K562 (cell line): ENCODE measurements at regions not wholly inside any gene's neighbourhood (a gene's known extent, or its start where the extent isn't known, plus 50 kb on each side); places are given as distances from the start of the nearest gene placed in this dataset.
A peak's percentile ranks its signal among the peaks of the same experiment; 100 is the strongest.

ENCODE experiments used
- CREB3 ChIP-seq: fragments of 450-650 bp; conservative IDR thresholded peaks from 2 replicates; pipeline ENCODE4 v1.6.1; 2016; ENCODE audit warnings: missing genetic modification characterization, low read depth, mild to moderate bottlenecking, missing compliant biosample characterization, moderate library complexity
- ETV1 ChIP-seq: fragments of 450-650 bp; conservative IDR thresholded peaks from 2 replicates; pipeline ENCODE4 v1.6.1; 2016; ENCODE audit warnings: missing genetic modification characterization, control low read depth, low read depth, missing compliant biosample characterization
- SPI1 ChIP-seq: IDR thresholded peaks from 2 replicates; pipeline ENCODE4 v1.6.1; 2011; ENCODE audit warnings: low read depth, low read length, control low read depth, borderline replicate concordance
- ZNF239 ChIP-seq: fragments of 250-450 bp; sonication (Bioruptor Pico); IDR thresholded peaks from 2 replicates; pipeline ENCODE4 v1.4.0; 2020; ENCODE audit warnings: mild to moderate bottlenecking
- ZNF398 ChIP-seq: fragments of 250-450 bp; sonication (Bioruptor Pico); IDR thresholded peaks from 2 replicates; pipeline ENCODE4 v1.8.0; 2021; ENCODE audit warnings: moderate library complexity, mild to moderate bottlenecking, inconsistent platforms
- TF ChIP-seq, protein P1 (sequence below): fragments of 450-650 bp; IDR thresholded peaks from 2 replicates; pipeline ENCODE4 v1.6.1; 2017; ENCODE audit warnings: antibody characterized with exemption, mild to moderate bottlenecking
- TF ChIP-seq, protein P2 (sequence below): sonication (generic); formaldehyde crosslinking; IDR thresholded peaks from 2 replicates; pipeline ENCODE4 v1.8.0; 2023; ENCODE audit warnings: missing genetic modification reagents, mild to moderate bottlenecking, borderline replicate concordance
- TF ChIP-seq, protein P3 (sequence below): sonication (generic); formaldehyde crosslinking; IDR thresholded peaks from 2 replicates; pipeline ENCODE4 v1.8.0; 2023; ENCODE audit warnings: mild to moderate bottlenecking, missing genetic modification reagents

GRCh38 chr7:7104971-7105370, 77.4 kb upstream of the C1GALT1 start (continued):
- TF ChIP-seq ZNF398 (CRISPR knock-in tag) (no peak), ZNF239 (no peak), CREB3 (0 out of 2 replicates have a peak, but pooled peaks have one; percentile 39), SPI1 (no peak), ETV1 (tag) (no peak)
- TF ChIP-seq, protein P1, sequence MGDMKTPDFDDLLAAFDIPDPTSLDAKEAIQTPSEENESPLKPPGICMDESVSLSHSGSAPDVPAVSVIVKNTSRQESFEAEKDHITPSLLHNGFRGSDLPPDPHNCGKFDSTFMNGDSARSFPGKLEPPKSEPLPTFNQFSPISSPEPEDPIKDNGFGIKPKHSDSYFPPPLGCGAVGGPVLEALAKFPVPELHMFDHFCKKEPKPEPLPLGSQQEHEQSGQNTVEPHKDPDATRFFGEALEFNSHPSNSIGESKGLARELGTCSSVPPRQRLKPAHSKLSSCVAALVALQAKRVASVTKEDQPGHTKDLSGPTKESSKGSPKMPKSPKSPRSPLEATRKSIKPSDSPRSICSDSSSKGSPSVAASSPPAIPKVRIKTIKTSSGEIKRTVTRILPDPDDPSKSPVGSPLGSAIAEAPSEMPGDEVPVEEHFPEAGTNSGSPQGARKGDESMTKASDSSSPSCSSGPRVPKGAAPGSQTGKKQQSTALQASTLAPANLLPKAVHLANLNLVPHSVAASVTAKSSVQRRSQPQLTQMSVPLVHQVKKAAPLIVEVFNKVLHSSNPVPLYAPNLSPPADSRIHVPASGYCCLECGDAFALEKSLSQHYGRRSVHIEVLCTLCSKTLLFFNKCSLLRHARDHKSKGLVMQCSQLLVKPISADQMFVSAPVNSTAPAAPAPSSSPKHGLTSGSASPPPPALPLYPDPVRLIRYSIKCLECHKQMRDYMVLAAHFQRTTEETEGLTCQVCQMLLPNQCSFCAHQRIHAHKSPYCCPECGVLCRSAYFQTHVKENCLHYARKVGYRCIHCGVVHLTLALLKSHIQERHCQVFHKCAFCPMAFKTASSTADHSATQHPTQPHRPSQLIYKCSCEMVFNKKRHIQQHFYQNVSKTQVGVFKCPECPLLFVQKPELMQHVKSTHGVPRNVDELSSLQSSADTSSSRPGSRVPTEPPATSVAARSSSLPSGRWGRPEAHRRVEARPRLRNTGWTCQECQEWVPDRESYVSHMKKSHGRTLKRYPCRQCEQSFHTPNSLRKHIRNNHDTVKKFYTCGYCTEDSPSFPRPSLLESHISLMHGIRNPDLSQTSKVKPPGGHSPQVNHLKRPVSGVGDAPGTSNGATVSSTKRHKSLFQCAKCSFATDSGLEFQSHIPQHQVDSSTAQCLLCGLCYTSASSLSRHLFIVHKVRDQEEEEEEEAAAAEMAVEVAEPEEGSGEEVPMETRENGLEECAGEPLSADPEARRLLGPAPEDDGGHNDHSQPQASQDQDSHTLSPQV = peak; percentile 72
- TF ChIP-seq, protein P2, sequence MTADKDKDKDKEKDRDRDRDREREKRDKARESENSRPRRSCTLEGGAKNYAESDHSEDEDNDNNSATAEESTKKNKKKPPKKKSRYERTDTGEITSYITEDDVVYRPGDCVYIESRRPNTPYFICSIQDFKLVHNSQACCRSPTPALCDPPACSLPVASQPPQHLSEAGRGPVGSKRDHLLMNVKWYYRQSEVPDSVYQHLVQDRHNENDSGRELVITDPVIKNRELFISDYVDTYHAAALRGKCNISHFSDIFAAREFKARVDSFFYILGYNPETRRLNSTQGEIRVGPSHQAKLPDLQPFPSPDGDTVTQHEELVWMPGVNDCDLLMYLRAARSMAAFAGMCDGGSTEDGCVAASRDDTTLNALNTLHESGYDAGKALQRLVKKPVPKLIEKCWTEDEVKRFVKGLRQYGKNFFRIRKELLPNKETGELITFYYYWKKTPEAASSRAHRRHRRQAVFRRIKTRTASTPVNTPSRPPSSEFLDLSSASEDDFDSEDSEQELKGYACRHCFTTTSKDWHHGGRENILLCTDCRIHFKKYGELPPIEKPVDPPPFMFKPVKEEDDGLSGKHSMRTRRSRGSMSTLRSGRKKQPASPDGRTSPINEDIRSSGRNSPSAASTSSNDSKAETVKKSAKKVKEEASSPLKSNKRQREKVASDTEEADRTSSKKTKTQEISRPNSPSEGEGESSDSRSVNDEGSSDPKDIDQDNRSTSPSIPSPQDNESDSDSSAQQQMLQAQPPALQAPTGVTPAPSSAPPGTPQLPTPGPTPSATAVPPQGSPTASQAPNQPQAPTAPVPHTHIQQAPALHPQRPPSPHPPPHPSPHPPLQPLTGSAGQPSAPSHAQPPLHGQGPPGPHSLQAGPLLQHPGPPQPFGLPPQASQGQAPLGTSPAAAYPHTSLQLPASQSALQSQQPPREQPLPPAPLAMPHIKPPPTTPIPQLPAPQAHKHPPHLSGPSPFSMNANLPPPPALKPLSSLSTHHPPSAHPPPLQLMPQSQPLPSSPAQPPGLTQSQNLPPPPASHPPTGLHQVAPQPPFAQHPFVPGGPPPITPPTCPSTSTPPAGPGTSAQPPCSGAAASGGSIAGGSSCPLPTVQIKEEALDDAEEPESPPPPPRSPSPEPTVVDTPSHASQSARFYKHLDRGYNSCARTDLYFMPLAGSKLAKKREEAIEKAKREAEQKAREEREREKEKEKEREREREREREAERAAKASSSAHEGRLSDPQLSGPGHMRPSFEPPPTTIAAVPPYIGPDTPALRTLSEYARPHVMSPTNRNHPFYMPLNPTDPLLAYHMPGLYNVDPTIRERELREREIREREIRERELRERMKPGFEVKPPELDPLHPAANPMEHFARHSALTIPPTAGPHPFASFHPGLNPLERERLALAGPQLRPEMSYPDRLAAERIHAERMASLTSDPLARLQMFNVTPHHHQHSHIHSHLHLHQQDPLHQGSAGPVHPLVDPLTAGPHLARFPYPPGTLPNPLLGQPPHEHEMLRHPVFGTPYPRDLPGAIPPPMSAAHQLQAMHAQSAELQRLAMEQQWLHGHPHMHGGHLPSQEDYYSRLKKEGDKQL (CRISPR knock-in tag) = no peak
- TF ChIP-seq, protein P3, sequence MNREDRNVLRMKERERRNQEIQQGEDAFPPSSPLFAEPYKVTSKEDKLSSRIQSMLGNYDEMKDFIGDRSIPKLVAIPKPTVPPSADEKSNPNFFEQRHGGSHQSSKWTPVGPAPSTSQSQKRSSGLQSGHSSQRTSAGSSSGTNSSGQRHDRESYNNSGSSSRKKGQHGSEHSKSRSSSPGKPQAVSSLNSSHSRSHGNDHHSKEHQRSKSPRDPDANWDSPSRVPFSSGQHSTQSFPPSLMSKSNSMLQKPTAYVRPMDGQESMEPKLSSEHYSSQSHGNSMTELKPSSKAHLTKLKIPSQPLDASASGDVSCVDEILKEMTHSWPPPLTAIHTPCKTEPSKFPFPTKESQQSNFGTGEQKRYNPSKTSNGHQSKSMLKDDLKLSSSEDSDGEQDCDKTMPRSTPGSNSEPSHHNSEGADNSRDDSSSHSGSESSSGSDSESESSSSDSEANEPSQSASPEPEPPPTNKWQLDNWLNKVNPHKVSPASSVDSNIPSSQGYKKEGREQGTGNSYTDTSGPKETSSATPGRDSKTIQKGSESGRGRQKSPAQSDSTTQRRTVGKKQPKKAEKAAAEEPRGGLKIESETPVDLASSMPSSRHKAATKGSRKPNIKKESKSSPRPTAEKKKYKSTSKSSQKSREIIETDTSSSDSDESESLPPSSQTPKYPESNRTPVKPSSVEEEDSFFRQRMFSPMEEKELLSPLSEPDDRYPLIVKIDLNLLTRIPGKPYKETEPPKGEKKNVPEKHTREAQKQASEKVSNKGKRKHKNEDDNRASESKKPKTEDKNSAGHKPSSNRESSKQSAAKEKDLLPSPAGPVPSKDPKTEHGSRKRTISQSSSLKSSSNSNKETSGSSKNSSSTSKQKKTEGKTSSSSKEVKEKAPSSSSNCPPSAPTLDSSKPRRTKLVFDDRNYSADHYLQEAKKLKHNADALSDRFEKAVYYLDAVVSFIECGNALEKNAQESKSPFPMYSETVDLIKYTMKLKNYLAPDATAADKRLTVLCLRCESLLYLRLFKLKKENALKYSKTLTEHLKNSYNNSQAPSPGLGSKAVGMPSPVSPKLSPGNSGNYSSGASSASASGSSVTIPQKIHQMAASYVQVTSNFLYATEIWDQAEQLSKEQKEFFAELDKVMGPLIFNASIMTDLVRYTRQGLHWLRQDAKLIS (CRISPR knock-in tag) = no peak
